ENCODE measurements at regions not wholly inside any gene's neighbourhood (a gene's known extent, or its start where the extent isn't known, plus 50 kb on each side); places are given as distances from the start of the nearest gene placed in this dataset.

DNA sequence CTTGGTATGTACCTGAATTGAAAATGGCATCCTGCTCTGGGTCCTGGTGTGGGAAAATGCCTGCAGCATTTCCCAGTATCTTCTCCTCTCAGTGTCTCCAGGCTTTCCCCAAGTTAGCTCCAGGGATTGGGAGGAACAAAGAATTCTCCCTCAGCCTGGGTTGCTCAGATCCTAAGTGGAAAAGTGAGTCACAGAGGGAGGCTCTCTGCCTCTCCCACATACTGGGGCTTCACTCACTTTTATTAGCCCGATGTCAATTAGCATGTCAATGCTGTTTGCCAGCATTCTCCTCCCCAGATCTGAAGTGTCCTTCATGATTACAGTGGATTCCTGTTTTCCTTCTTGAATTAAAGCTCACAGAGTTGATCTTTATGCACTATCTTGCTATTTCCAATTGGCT is 655.0 kb downstream of the EPHA3 start:
- no peak overlapping the region for H3K4me3 ChIP-seq (ENCODE audit: low read depth, low read length)
- no peak for DNase-seq (ENCODE audit: low read depth, low spot score)
- in situ Hi-C loops (cut with HindIII; ENCODE audit: low sequenced_read_pairs) = no loop called here
- no peak for TF ChIP-seq CTCF (IDR thresholded peaks at IDR 0.05; ENCODE audit: low read depth, low read length)

GRCh38 chr3:89783341-89783927 is 676.0 kb downstream of the EPHA3 start:
- in situ Hi-C loops (cut with HindIII; ENCODE audit: low sequenced_read_pairs) = no loop called here
- H3K4me3 ChIP-seq (ENCODE audit: low read depth, low read length) = no peak overlapping the region
- TF ChIP-seq CTCF (IDR thresholded peaks at IDR 0.05; ENCODE audit: low read depth, low read length) = no peak
- no peak for DNase-seq (ENCODE audit: low read depth, low spot score)

DNA sequence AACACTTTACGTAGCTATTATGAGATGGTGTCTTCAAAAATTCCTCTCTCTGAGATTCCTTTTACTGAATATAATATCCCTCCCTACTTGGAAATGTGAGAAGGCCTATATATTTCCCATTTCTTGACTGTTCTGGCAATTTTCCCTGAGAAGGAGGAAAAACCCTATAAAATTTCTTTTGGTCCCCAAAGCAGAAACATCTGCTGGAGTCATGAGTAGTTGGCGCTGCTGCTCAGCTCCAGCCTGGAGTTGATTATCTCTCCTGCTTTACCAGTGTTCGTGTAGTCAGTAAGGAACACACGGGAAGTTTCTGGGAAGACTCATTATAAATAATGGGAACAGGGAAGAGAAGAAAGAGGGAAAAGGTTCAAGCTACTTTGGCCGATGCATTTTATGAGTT is 680.1 kb downstream of the EPHA3 start:
- in situ Hi-C loops (cut with HindIII; ENCODE audit: low sequenced_read_pairs) = no loop called here
- no peak for DNase-seq (ENCODE audit: low read depth, low spot score)
- no peak overlapping the region for H3K4me3 ChIP-seq (ENCODE audit: low read depth, low read length)
- TF ChIP-seq CTCF (IDR thresholded peaks at IDR 0.05; ENCODE audit: low read depth, low read length) = no peak

GRCh38 chr3:89787979-89788378 is 680.6 kb downstream of the EPHA3 start:
- in situ Hi-C loops (cut with HindIII; ENCODE audit: low sequenced_read_pairs) = no loop called here
- no peak for DNase-seq (ENCODE audit: low read depth, low spot score)
- TF ChIP-seq CTCF (IDR thresholded peaks at IDR 0.05; ENCODE audit: low read depth, low read length) = no peak
- no peak overlapping the region for H3K4me3 ChIP-seq (ENCODE audit: low read depth, low read length)

DNA sequence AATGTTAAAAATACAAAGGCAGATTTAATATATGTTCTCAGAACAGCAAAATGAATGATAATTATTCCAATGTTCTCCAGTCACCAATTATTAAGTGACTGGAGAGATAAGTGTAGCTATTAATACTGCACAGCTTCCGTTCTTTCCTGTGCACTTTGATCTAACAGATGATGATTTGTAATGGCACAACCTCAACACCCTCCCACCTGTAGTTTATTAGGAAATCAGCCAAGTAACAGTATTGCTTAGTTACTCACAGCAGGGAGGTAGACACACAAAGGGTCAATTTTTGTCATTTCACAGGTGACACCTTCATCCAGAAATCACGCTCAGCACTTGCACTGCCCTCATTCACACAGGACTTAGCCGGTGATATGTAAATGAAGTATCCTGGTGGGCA is 688.1 kb downstream of the EPHA3 start:
- H3K4me3 ChIP-seq (ENCODE audit: low read depth, low read length) = no peak overlapping the region
- in situ Hi-C loops (cut with HindIII; ENCODE audit: low sequenced_read_pairs) = no loop called here
- TF ChIP-seq CTCF (IDR thresholded peaks at IDR 0.05; ENCODE audit: low read depth, low read length) = no peak
- DNase-seq (ENCODE audit: low read depth, low spot score) = no peak

- TF ChIP-seq CTCF (IDR thresholded peaks at IDR 0.05; ENCODE audit: low read depth, low read length) = no peak
- in situ Hi-C loops (cut with HindIII; ENCODE audit: low sequenced_read_pairs) = no loop called here
- DNase-seq (ENCODE audit: low read depth, low spot score) = no peak
- H3K4me3 ChIP-seq (ENCODE audit: low read depth, low read length) = no peak overlapping the region
These were observed 695.5 kb downstream of the EPHA3 start for GRCh38 chr3:89802881-89803280.

DNA sequence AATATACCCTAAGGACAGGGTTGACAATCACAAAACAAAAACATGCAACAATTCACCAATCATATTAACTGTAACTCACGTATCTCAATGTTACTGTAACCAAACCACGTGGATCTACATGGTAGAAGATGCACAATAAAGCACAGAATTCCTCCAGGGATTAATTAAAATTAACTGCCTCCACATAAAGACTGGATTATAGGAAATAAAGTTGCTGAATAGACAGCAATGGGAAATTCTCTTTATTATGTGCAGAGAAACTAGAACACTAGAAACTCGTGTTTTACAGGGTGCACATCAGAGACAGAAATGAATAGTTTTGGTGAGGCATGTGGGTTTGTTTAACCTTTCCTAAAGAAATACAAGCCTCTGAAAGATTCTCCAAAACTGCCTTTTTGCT is 696.3 kb downstream of the EPHA3 start:
- no peak overlapping the region for H3K4me3 ChIP-seq (ENCODE audit: low read depth, low read length)
- no peak for TF ChIP-seq CTCF (IDR thresholded peaks at IDR 0.05; ENCODE audit: low read depth, low read length)
- no peak for DNase-seq (ENCODE audit: low read depth, low spot score)
- in situ Hi-C loops (cut with HindIII; ENCODE audit: low sequenced_read_pairs) = no loop called here

Measured in astrocyte of the spinal cord (primary cell).